Right lobe of liver (tissue), 4 donors: ENCODE measurements at regions not wholly inside any gene's neighbourhood (a gene's known extent, or its start where the extent isn't known, plus 50 kb on each side); places are given as distances from the start of the nearest gene placed in this dataset.

Source experiments
- CTCF ChIP-seq, 4 donors: fragments of 200-600 bp in 3 of 4; fragments of 450-650 bp in 1 of 4; IDR thresholded peaks; one replicate each; pipeline versions ENCODE4 v1.5.1 to v1.8.0; 2016 to 2022; ENCODE audit warnings: antibody characterized with exemption in 4 of 4, mild to moderate bottlenecking in 2 of 4
- POLR2A ChIP-seq: fragments of 450-650 bp; IDR thresholded peaks from one replicate; pipeline ENCODE4 v1.6.1; 2017; ENCODE audit warnings: antibody characterized with exemption, mild to moderate bottlenecking
- donor health status: DM: no; HTN: no; CAD: no.
- donor health status: DM: no; HTN: no; CAD: no.
- donor health status: DM: no; HTN: yes; CAD: no.

GRCh38 chr2:146709004-146709403, 1135.8 kb upstream of the ACVR2A start:
- TF ChIP-seq CTCF (IDR thresholded peaks at IDR 0.05), result no peak
- no peak for TF ChIP-seq POLR2A
